Activated gamma-delta T cell (primary cell): ENCODE measurements at regions not wholly inside any gene's neighbourhood (a gene's known extent, or its start where the extent isn't known, plus 50 kb on each side); places are given as distances from the start of the nearest gene placed in this dataset.

Experiments used
- DNase-seq: peaks from one replicate; lab custom pipeline; 2025; lab: John Stamatoyannopoulos, UW

GRCh38 chr6:139852067-139852466 is 477.6 kb upstream of the CITED2 start:
- DNase-seq, result no peak

- no peak for DNase-seq
Observed at GRCh38 chr6:139851206-139851605, 476.8 kb upstream of the CITED2 start.

GRCh38 chr6:139850512-139850911 is 476.1 kb upstream of the CITED2 start:
- no peak for DNase-seq

GRCh38 chr6:139847457-139847813 is 473.0 kb upstream of the CITED2 start:
- DNase-seq, result no peak

GRCh38 chr6:139846538-139847456 is 472.3 kb upstream of the CITED2 start:
- DNase-seq, result no peak

- no peak for DNase-seq
Observed at GRCh38 chr6:139844907-139845306, 470.5 kb upstream of the CITED2 start.

GRCh38 chr6:139841794-139842215 is 467.4 kb upstream of the CITED2 start:
- DNase-seq, result no peak

GRCh38 chr6:139839506-139840156 is 465.2 kb upstream of the CITED2 start:
- DNase-seq, result no peak

GRCh38 chr6:139834232-139834631 is 459.8 kb upstream of the CITED2 start:
- DNase-seq, result no peak

- DNase-seq, result no peak
Observed at GRCh38 chr6:139833592-139833991, 459.1 kb upstream of the CITED2 start.

GRCh38 chr6:139832493-139833305 is 458.3 kb upstream of the CITED2 start:
- no peak for DNase-seq

GRCh38 chr6:139829576-139829975 is 455.1 kb upstream of the CITED2 start:
- no peak for DNase-seq

GRCh38 chr6:139828751-139829519 is 454.5 kb upstream of the CITED2 start:
- DNase-seq, result no peak

- no peak for DNase-seq
Observed at GRCh38 chr6:139825935-139826374, 451.5 kb upstream of the CITED2 start.

GRCh38 chr6:139824864-139825263 is 450.4 kb upstream of the CITED2 start:
- no peak for DNase-seq

- DNase-seq, result no peak
Observed at GRCh38 chr6:139823808-139824126, 449.3 kb upstream of the CITED2 start.

- DNase-seq, result no peak
Observed at GRCh38 chr6:139823099-139823807, 448.8 kb upstream of the CITED2 start.

GRCh38 chr6:139821676-139822223 is 447.3 kb upstream of the CITED2 start:
- DNase-seq, result no peak

- no peak for DNase-seq
Observed at GRCh38 chr6:139820210-139820609, 445.8 kb upstream of the CITED2 start.

GRCh38 chr6:139819776-139820175 is 445.3 kb upstream of the CITED2 start:
- DNase-seq, result no peak

GRCh38 chr6:139812939-139813338 is 438.5 kb upstream of the CITED2 start:
- no peak for DNase-seq
